ENCODE measurements at regions not wholly inside any gene's neighbourhood (a gene's known extent, or its start where the extent isn't known, plus 50 kb on each side); places are given as distances from the start of the nearest gene placed in this dataset.

DNA sequence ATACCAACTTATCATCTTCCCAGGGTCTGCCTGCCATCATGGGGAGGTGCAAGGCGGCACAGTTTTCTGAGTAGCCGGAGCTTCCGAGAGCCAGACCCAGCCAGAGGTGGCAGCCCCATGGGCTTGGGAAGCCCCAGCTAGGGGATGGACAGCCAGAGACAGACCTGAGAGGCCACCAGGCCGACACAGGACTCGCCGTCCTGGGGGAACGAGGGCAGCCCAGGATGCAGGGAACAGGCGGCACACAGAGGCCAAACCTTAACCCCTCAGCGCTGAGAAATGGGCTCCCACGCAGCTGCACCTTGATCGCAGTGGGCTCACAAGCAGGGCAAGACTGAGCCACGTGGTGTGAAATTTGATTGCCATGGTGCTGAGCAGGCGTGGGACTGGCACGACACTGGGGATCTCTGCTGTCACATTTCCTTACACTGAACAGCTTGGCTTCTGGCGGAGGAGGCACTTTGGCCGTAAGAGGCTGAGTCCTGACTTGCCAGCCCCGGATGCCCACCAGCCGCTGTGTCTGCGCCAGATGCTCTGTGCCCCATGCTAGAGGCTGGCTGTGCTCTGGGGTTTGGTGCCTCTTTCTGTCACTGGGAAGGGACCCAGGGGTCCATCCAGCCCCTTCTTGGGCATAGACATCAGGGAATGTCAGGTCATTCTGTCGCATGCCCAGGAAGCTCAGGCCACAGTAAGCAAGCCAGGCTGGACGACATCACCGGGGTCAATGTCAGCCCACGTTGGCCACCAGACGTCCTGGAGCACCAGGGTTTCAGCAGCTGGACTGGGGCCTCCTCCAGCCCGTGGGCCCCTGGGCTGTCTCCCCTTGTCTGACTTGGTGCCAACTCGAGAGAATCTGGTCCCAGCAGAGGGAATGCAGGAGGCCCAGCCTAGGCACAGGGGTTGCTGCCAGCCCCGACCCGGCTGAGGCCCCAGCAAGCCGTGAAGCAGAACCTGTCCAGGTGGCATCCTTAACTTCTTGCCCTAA, 312.1 kb upstream of the MYT1L start:
- no peak for DNase-seq (ENCODE audit: low read depth)

DNA sequence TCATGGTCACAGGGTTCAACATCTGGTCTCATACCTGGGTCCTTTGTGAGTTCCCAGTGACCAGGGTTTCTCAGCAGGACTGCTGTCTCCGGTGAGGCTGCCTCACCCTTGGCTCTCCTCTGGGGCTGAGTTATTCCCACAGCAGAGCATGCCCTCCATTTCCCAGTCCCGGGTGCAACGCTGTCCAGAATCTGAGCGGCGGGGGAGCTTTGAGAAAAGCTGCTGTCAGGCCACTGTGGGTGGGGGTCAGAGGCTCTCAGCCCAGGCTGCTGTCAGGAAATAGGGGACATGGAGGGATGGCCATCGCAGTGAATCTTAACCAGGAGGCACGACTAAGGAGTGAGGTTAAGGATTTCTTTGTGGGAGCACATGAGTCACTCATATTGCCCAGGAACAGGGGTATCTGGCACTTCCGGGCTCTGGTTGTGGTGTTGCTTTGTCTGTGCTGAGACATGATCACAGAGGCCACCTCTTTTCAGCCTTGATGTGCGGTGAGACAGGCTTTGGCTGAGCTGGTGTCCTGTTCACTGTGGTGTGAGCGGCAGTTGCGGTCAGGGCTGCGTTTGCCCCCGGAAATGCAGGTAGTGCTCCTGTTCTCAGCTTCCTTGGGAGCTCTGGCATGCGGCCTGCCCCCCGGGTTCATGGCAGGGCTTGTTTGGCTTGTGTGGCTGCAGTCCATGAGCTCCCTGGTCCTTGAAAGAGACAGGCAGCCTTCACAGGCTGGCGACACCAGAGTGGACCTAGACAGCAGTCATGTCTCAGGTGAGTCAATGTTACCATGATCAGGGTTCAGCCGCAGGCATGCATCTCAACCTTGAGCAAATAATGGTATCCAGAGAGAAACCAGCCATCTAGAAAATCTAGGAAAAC, 310.7 kb upstream of the MYT1L start:
- DNase-seq (ENCODE audit: low read depth): no peak

DNA sequence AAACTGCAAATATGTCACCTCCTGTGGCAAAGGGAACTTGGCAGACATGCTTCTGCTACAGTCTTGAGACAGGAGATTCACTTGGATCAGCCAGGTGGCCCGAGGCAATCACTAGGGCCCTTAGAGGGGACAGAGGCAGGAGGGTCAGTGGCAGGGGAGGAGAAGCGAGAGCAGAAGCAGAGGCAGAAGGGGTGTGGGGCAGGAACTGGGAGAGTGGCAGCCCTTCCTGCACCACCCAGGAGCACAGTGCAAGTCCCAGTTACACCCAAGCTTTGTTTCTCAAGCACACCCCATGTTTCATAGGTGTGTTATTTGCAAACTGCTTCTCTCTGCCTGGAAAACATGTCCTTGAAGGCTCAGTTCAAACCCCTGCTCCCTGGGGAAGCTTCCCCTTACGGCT, 309.7 kb upstream of the MYT1L start:
- DNase-seq (ENCODE audit: low read depth): no peak

DNA sequence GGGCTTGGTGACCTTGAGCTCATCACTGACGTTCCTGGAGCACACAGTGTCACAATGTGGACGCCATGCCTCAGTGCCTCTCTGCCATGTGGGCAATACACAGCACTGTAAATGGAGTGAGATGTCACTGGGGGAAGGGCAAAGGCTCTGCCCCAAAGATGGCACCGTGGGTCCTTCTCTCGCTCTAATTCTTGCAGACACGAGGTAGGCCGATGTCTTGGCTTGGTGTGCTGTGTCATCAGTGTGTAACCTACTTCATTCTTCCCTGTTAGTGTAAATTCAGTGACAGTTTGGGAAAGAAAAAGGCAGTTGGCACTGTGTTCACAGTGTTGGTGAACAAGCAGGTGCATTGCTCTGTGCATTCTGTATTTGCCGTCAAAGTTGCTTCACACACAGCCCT, 309.3 kb upstream of the MYT1L start:
- no peak for DNase-seq (ENCODE audit: low read depth)

DNA sequence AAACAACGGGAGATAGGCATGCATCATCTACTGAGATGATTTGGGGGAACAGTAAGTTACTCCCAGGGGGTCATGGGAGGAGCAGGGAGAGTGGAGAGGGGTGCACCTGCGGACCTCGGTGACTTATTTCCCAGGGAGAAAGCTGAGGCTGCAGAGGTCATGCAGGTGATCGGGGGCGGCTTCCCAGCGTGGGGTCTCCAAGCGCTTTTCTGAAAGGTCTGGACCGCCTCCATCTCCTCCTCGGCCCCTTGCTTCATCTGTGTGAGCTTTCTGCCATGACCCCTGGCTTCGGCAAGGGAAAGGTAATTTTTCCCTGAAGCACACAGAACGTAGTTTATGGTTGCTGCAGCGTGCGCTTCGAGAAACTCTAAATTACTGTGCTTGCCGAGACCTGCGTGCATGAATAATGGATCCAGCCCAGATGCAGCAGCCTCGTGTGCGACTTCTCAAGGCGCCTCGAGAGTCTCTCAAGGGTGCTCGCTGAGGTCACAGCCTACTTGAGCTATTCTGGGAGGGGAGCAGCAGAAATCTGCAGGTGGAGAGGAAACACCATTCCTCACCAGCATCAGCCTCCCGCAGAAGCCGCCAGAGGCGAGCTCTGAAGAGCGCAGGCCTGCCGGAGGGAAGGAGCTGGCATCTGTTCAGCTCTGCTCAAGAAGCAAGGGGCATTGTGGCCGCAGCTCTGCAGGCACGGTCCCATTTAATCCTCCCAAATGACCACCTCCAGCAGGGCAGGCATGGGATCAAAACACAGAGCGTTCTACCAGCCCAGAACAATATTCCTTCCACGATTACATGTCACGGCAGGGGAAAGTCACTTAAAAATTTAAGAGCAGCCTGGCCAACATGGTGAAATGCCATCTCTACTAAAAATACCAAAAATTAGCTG, 308.4 kb upstream of the MYT1L start:
- DNase-seq (ENCODE audit: low read depth): no peak

DNA sequence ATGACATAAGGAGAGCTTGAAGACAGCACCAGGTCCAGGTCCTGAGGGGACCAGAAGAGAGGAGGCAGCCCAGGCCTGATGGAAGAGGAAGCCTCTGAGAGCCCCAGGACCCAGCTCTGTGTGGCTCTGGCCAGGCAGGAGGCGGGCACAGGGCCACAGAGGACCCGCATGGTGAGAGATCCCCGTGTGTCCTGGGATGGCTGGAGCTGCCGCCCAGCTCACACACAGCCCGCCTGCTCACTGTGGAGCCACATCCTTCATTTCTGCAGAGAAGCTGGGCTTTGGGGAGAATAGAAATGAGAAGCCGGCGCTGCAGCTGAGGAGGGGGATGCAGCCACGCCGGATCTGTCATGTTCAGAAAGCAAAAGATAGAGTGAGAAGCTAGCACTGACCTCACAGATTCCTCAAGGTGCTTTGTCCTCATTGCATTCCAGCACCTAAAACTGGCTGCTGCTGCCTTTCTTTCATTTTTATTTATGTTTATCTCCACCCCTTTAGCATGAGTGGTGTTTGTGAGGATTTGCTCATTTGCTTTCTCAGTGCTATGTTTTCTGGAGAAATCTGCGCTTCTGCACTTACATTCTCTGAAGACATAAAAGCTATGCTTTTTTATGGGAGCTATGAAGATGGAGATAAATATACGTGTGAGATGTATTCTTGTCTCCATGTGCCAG, 307.6 kb upstream of the MYT1L start:
- DNase-seq (ENCODE audit: low read depth): no peak

DNA sequence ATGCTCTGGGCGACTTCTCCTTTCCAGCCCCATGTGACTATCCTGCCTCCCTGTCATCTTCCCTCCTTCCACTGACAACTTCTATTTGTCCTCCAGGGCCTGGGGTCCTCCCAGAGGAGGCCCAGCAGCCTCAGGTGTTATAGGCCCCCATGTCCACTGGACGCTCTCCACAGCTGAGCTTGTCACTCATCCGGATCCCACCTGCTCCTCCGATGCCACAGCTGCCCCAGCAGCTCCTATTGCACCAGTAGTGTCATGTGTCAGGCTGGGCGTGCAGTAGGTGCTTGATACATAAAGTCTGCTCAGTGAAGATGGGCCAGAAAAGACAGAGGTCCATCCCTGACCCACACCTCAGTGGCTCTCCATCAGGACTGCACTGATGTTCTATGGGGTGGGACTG, 305.7 kb upstream of the MYT1L start:
- DNase-seq (ENCODE audit: low read depth): no peak

DNA sequence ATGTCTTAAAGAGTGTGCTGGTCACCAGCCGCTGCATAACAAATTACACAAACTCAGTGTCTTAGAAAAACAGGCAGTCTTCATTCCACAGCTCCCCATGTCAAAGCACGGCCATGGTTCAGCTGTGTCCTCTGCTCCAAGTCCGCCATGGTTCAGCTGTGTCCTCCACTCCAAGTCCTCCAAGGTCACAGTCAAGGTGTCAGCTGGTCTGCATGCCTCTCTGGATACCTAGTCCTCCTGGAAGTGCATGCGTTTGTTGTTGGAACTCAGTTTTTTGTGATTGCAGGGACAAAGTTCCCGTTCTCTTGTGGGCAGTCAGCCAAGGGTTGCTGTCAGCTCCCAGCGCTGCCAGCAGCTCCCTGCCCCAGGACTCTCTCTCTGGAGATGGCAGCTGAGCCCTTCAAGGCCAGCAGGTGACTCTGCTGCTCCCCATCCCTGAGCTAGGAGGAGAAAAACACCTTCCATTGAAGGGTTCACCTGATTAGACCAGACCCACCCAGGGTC, 304.0 kb upstream of the MYT1L start:
- DNase-seq (ENCODE audit: low read depth): no peak

DNA sequence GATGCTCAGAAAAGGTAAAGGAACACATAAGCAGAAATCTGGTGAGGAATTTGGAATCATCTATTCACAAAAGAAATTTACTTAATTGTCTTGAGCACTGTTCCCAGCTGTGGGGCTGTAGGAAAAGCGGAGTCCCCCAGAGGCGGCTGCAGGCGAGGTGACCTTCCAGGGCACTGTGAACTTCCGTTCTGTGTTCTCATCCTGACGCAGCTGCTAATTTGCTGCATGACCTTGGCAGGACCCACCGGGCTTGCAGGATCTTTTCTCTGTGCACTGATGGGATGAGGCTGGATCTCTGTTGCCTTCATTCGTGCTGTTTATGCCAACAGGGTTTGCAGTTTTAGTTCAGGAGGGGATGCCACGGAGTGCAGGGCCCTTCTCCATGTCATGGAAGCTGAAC, 301.9 kb upstream of the MYT1L start:
- no peak for DNase-seq (ENCODE audit: low read depth)

DNA sequence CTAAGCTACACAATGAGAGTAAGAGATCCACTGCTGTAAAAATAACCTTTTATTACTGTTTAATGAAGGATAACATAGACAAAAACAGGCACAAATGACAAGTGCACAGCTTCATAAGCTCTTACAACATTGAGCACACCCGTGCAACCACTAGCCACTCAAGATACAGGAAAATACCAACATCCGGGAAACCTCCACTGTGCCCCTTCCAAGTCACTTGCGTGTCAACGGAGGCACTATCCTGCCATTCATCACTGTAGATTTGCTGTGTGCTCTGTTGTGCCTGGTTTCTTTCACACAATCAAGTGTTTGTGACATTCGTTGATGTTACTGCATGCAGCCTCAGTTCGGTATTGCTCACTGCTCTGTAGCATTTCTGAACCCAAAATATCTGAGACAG, 292.9 kb upstream of the MYT1L start:
- DNase-seq (ENCODE audit: low read depth): no peak

DNA sequence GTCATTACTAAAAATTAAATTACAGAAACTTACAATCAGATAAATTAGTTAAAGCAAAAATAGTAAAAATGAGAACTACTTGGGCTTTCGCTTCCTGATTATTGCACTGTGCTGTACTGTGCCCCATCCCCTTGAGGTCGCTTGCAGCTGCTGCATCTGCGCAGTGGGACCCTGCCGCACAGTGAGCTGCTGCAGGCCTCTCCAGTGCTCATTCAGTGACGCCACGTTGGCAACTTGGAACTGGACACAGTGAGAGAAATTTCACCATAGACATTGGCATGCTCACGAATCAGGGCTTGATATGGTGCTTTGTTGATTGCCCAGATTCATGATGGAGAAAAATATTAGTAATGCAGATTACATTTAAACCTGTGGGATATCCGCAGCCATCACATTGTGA, 290.8 kb upstream of the MYT1L start:
- DNase-seq (ENCODE audit: low read depth): no peak

DNA sequence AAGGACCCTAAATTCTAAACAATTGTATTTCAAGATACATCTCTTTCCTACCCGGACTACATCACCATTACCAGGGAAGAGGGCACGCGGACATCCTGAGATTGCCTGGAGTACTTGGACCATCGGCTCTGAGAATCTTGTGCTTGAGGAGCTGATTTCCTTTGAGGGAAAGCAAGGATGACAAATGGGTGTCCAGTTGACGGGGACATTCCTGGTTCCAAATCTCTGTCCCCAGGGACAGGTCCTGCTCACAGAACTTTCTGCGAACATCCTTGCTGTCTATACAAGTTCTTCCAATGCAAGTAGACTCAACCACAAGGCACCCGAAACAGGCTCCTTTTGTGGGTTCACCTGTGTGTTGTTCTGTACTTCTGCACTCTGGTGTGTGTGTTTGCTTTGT, 289.5 kb upstream of the MYT1L start:
- DNase-seq (ENCODE audit: low read depth): no peak

DNA sequence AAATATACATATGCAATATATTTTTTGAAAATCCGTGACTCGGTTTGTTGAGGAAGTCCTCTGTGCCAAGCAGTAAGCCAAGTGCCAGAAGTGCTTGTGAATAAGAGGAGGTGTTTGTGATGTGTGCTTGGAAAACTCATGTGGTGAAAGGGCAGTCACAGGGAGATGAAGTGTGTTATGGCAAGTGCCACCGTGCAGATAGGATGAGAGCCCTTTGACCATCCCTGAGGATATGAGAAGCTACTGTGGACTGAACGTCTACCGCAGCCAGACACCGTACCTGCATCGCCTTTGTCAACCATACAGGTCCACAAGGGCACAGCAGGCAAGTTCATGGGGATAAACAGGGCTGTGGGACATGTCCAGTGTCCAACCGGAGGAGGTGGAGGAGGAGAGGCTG, 288.9 kb upstream of the MYT1L start:
- no peak for DNase-seq (ENCODE audit: low read depth)

DNA sequence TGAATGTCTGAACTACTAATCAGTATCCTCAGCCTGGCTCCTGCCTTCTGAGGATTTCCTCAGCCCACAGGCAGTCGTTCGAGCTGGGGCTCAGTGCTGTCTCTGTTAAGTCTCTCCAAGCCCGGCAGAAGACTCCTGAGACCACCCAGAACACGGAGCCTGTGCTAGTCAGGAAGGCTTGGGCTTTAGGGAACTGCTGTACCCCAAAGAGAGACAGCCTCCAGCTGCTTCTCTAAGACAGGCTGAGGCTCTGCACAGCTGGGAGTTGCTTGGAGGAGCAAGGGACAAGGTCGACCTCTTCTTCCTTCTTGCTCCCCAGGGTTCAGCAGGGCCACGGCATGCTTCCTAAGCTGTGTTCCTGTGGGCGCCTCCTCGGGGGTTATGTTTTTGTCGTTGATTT, 283.4 kb upstream of the MYT1L start:
- no peak for DNase-seq (ENCODE audit: low read depth)

DNA sequence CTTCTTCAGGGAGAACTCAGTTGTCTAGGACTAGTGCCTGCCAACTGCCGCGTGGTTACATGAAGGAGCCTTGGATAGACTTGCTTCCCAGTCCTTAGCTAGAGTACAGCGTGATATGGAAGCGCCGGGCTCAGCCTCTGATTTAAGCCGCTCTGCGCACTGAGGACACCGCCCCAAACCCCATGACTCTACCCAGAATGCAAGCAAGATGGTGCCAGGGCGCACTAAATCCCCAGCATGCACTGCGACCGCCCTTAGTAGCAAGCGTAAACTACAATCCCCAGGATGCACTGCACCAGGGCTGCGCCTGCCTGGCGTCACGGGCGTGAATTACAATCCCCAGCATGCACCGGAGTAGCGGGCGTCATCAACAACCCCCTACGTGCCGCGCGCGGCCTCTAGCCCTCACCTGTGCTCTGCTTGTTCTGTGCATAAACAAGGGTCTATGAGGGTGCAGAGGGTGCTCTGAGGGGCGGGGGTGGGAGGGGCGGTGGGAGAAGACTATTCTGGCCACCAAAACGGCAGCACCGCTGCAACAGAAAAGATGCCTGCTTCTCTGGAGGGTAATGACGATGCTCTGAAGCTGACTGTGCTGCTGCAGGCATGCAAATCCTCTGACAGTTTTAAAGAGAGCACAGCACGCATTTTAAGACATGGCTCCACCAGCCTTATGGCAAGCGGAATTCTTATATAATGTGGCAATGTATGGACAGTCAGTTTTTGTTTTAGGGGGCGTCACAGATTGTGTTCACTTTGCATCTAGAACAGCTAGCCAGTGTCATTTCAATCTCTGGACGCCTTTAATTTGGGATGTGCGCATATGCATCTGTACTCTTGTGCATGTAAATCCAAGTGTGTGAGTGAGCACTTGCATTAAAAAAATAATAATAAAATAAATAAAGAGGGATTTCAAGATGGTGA, 282.5 kb upstream of the MYT1L start:
- peak; percentile 60 for DNase-seq (ENCODE audit: low read depth)

DNA sequence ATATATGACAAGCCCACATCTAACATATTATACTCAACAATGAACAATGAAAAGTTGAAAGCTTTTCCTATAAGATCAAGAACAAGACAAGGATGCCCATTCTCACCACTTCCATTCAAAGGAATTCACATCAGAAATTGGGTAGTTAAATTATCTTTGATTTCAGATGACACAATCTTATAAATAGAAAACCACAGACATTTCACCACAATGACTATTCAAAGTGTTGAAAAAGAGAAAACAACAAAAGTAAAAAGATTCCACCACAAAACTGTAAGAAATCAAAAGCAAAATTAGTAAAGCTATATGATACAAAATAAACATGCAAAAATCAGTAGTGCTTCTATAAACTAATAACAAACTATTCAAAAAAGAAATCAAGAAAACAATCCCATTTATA, 279.7 kb upstream of the MYT1L start:
- DNase-seq (ENCODE audit: low read depth): no peak

DNA sequence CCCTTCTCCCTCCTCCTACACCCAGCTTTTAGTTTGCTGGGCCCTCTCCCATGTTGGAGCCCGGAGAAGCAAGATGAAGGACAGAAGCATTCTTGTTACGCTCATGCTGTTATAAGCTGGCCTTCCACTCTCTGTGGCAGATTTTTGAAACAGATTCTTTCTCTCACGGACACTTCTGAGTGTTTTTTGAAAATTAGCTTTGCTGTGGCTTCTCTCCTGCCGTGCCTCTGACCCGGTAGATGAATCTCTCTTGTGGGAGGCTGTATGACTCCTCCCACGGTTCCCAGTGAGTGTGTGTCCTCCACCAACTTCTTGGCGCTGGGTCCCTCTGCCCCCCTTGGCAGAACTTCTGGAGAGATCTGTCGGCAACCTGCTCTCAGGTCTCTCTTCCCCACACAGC, 269.3 kb upstream of the MYT1L start:
- no peak for DNase-seq (ENCODE audit: low read depth)

DNA sequence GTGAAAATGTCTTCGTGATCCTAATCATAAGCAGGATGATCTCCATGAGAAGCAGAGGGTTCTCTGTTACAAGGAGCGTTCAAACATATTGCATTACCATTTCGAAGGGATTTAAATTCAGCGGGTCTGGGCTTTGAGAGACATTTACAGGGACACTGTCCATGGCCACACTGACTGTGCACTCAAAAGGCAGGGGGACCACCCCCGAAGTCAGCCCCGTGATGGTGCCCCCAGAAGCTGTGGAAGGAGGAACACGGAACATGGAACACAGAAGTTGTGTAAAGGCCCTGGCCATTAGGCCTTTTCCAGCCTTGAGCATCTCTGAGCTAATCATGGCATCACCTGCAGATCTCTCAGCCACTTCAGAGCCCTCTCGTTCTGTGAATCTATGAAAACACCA, 268.4 kb upstream of the MYT1L start:
- DNase-seq (ENCODE audit: low read depth): no peak

DNA sequence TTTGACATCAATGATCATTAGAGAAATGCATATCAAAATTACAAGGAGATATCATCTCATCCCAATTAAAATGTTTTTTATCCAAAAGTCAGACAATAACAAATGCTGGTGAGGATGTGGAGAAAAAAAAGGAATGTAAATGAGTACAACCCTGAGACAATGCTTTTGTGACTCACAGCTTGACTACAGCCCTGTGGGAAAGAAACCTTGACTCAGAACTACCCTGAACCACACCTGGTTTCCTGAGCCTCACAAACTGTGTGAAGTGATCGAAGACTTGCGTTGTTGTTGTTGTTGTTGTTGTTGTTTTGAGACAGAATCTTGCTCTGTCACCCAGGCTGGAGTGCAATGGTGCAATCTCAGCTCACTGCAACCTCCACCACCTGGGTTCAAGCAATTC, 266.6 kb upstream of the MYT1L start:
- no peak for DNase-seq (ENCODE audit: low read depth)

DNA sequence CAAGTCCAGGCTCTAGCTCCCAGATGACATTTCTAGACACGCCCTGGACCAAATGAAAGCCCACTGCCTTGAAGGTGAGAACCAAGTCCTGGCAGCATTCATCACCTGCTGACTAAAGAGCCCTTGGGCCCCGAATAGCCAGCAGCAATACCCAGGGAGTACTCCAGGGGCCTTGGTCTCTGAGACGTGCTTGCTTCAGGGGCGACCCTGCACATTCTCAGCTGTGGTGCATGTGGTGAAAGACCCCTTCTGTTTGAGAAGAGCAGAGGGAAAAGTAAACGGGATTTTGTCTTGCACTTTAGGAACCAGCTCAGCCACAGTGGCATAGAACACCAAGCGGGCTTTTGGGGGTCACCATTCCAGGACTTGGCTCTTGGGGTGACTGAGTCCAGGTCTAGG, 260.5 kb upstream of the MYT1L start:
- no peak for DNase-seq (ENCODE audit: low read depth)

All from T-helper 22 cell (primary cell).